ENCODE measurements at regions not wholly inside any gene's neighbourhood (a gene's known extent, or its start where the extent isn't known, plus 50 kb on each side); places are given as distances from the start of the nearest gene placed in this dataset.

DNA sequence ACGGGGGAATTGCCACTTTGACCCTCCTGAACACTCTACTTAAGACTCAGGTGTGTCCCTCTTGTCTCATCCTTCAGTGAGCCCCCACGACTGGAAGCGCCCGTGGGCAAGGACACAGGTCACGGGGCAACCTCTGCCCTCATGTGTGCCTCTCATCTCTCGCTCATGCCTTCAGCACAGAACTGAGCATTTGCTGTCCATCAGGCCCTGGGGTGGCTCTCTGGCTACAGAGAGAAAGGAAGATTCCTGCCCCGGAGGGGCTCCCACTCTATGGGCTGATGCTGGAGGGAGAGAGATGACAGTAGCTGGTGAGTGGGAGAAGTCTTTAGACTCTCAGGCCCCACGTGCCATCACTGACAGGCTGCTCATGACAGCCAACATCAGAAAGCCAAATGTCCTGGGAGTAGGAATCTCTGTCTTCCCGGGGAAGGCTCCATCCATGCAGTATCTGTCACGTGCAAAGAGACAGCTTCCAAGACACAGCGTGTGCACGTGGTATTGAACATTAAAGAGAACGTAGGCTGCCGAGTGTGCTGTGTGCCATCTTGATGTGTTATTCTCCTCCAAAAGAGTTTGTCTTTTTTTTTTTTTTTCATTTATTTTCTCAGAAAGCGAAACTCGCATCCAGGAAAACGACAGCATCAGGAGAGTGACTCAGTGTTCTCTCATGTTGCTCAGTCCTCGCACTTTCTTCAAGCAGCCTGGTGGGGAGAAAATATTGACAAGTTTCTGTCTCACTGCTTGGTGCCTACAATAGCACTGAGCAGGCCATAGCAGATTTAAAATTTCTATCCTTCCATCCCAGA, 190.5 kb downstream of the GAS1 start:
- H3K27me3 ChIP-seq (replicated peaks in 1 of 7): no peaks in the 10 kb centered on the region
- TF ChIP-seq POLR2AphosphoS5 (IDR thresholded peaks at IDR 0.05): no peak
- TF ChIP-seq POLR2A (IDR thresholded peaks at IDR 0.05): no peak
- no peak for TF ChIP-seq CTCF (IDR thresholded peaks at IDR 0.05 in 8 of 11, conservative IDR thresholded peaks at IDR 0.05 in 3 of 11)
- H3K36me3 ChIP-seq: no peaks in the 10 kb centered on the region
- WGBS, 5 donors: 79 to 85% (median 81%) methylated on average over 17 to 18 of the region's 18 CpGs
- no peak for DNase-seq
- intact Hi-C loops (cut with DNase I; ENCODE audit: low total_unique reads): no loop called here
- no peak overlapping the region for H3K4me3 ChIP-seq
- no peaks in the 10 kb centered on the region for H3K4me1 ChIP-seq
- no peaks in the 10 kb centered on the region for H3K9me3 ChIP-seq
- no peak overlapping the region for H3K27ac ChIP-seq

DNA sequence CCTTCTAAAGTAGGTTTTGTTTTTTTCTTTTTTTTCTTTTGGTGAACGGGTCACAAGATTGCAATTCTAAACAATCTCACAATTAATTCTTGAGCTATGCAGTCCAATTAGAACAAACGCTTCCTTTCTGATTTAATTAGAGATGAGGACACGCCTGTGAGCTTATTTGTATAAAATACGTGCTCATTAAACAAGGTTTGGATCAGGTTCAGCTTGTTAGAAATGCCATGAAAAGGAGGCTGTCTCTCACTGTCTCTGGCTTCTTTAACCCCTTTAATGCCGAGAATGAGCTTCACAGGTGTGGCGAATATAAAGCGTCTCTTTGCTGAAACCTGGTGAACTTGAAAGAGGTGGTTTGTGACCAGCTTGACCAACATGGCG, 191.8 kb downstream of the GAS1 start:
- Histone ChIP-seq H3K4me3 (no peak overlapping the region), H3K27me3 (replicated peaks in 1 of 7) (no peaks in the 10 kb centered on the region), H3K36me3 (no peaks in the 10 kb centered on the region), H3K27ac (no peak overlapping the region), H3K4me1 (no peaks in the 10 kb centered on the region), H3K9me3 (no peaks in the 10 kb centered on the region)
- WGBS, 5 donors: 78 to 88% (median 85%) methylated on average over 8 of the region's 8 CpGs
- DNase-seq: no peak
- no peak for TF ChIP-seq CTCF (IDR thresholded peaks at IDR 0.05 in 8 of 11, conservative IDR thresholded peaks at IDR 0.05 in 3 of 11)
- TF ChIP-seq POLR2AphosphoS5 (IDR thresholded peaks at IDR 0.05): no peak
- no peak for TF ChIP-seq POLR2A (IDR thresholded peaks at IDR 0.05)
- intact Hi-C loops (cut with DNase I; ENCODE audit: low total_unique reads): no loop called here

DNA sequence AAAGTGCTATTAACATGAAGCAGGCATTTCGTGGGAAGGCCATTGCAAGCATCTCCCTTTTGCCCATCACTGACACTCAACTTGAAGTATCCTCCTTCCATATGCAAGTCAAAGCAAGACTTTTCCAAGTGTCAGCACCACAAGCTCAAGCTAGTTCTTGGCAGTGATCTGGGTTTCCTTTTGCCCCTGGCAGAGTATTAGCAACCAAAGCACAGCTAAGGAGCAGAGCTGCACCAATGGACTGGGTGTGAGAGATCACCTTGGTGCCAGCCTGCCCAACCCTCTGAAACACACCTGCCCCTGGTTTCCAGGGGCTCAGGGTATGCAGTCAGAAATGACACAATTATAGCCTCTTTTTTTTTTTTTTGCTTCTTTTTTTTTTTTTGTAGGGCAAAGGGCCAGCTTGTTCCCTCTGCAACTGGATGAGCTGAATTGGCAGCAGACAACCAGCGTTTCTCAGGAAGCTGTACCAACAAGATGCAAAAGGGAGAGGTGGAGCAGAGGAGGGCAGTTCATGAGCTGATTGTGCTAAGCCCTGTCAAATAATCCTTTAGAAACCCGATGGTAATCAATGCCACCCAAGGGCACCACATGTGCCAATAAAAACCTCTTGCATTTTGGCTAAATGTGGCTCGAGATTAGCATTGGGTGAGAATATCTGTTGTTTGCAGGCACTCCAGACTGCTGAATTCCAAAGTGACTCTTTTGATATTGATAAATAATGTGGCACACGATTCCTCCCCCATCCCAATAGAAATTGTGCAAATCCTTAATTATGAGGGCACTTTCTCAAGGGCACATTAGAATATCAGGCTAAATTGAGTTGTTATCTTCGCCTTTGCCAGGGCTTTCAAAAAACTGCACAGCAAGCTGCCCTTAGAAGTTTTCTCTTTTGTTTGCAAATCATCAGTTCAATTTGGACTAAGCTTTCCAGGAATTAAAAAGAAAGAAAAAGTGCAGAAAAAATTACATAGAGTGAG, 192.4 kb downstream of the GAS1 start:
- DNase-seq: no peak
- no peaks in the 10 kb centered on the region for H3K36me3 ChIP-seq
- H3K27me3 ChIP-seq (replicated peaks in 1 of 7): no peaks in the 10 kb centered on the region
- no peak overlapping the region for H3K27ac ChIP-seq
- intact Hi-C loops (cut with DNase I; ENCODE audit: low total_unique reads): no loop called here
- H3K4me1 ChIP-seq: no peaks in the 10 kb centered on the region
- 59 to 72% (median 64%) methylated on average over 6 of the region's 6 CpGs for WGBS, 5 donors
- TF ChIP-seq POLR2AphosphoS5 (IDR thresholded peaks at IDR 0.05) (no peak), POLR2A (IDR thresholded peaks at IDR 0.05) (no peak), CTCF (IDR thresholded peaks at IDR 0.05 in 8 of 11, conservative IDR thresholded peaks at IDR 0.05 in 3 of 11) (no peak)
- no peak overlapping the region for H3K4me3 ChIP-seq
- H3K9me3 ChIP-seq: no peaks in the 10 kb centered on the region

- WGBS, 5 donors: 71 to 84% (median 76%) methylated on average over 3 of the region's 3 CpGs
- intact Hi-C loops (cut with DNase I; ENCODE audit: low total_unique reads): no loop called here
- TF ChIP-seq POLR2AphosphoS5 (IDR thresholded peaks at IDR 0.05) (no peak), CTCF (IDR thresholded peaks at IDR 0.05 in 8 of 11, conservative IDR thresholded peaks at IDR 0.05 in 3 of 11) (no peak), POLR2A (IDR thresholded peaks at IDR 0.05) (no peak)
Observed at GRCh38 chr9:86753836-86754235, 193.5 kb downstream of the GAS1 start.

More at GRCh38 chr9:86753836-86754235, 193.5 kb downstream of the GAS1 start:
- no peak for DNase-seq
- Histone ChIP-seq H3K9me3 (no peaks in the 10 kb centered on the region), H3K27me3 (replicated peaks in 1 of 7) (no peaks in the 10 kb centered on the region), H3K4me3 (no peak overlapping the region), H3K27ac (no peak overlapping the region), H3K36me3 (no peaks in the 10 kb centered on the region), H3K4me1 (no peaks in the 10 kb centered on the region)

Measured in spleen (tissue), 11 donors.